ENCODE measurements at regions not wholly inside any gene's neighbourhood (a gene's known extent, or its start where the extent isn't known, plus 50 kb on each side); places are given as distances from the start of the nearest gene placed in this dataset.
A peak's percentile ranks its signal among the peaks of the same experiment; 100 is the strongest.

DNA sequence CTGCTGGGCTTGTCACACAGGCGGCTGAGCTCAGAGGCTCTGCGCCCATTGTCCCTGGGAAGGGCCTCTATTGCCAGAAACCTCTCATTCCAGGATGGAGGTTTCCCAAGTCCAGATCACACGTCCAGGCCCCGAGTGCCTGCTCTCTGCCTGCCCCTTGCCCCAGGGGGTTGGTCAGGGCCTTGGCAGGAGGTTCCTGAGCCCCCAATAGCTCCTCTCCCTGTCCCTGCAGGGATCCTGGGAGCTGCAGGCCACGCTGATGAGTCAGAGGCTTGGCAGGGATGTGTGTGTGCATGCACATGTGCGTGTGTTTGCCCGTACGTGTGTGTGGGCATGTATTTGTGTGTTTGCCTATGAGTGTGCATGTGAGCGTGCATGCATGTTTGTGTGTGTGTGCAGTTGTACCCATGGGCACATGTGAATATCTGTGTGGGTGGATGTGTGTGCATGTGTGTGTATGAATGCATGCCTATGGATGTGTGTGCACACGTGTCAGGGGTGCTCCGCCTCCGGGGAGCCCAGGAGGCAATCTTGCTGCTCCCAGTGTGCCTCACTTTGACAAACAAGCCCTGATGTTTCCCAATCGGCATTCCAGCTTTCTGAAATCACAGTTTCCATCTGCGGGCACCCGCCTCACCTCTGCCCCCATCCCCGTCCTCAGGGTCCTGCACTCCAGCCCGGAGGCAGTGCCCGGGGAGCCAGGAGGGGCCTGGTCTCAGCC lies 98.4 kb upstream of the GSE1 start:
- intact Hi-C loops (cut with micrococcal nuclease; ENCODE audit: unreplicated experiment) = no loop called here
- TF ChIP-seq POLR2AphosphoS5 (IDR thresholded peaks at IDR 0.05; ENCODE audit: low read depth, low read length) = 0 out of 2 replicates have a peak, but pooled peaks have one; percentile 33
- 0 out of 2 replicates have a peak, but pooled peaks have one; percentile 48 for TF ChIP-seq TCF7L2 (IDR thresholded peaks at IDR 0.05; ENCODE audit: low read depth, low read length)
- TF ChIP-seq, protein P1, sequence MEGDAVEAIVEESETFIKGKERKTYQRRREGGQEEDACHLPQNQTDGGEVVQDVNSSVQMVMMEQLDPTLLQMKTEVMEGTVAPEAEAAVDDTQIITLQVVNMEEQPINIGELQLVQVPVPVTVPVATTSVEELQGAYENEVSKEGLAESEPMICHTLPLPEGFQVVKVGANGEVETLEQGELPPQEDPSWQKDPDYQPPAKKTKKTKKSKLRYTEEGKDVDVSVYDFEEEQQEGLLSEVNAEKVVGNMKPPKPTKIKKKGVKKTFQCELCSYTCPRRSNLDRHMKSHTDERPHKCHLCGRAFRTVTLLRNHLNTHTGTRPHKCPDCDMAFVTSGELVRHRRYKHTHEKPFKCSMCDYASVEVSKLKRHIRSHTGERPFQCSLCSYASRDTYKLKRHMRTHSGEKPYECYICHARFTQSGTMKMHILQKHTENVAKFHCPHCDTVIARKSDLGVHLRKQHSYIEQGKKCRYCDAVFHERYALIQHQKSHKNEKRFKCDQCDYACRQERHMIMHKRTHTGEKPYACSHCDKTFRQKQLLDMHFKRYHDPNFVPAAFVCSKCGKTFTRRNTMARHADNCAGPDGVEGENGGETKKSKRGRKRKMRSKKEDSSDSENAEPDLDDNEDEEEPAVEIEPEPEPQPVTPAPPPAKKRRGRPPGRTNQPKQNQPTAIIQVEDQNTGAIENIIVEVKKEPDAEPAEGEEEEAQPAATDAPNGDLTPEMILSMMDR (IDR thresholded peaks at IDR 0.05) = no peak
- peak; percentile 28 for DNase-seq (ENCODE audit: low read depth, low spot score)
- peak; percentile 78 for ATAC-seq
- Histone ChIP-seq H3K36me3 (ENCODE audit: control insufficient read depth, insufficient read depth, low read length) (no peaks in the 10 kb centered on the region), H3K27me3 (ENCODE audit: control insufficient read depth, insufficient read depth, low read length) (no peaks in the 10 kb centered on the region), H3K9me3 (ENCODE audit: control insufficient read depth, insufficient read depth, low read depth, low read length) (no peaks in the 10 kb centered on the region), H3K4me1 (ENCODE audit: control insufficient read depth, insufficient read depth, low read length) (peaks cover 34% of the 10 kb centered on the region), H3K4me3 (ENCODE audit: low read depth in 2 of 2, low read length in 2 of 2) (no peak overlapping the region; a peak in 1 of 4 replicates), H3K27ac (ENCODE audit: low read length) (peak overlapping the region; percentile 78)
- BruUV-seq (replicated peaks) = no TSS peak
- CTCF ChIA-PET = no interaction called here
- in situ Hi-C loops (cut with HindIII; ENCODE audit: low pct_unique_long_range_greater_than_20kb, low sequenced_read_pairs) = no loop called here
- POLR2A ChIA-PET = interaction anchor here (0.6 to 0.7 kb wide), 4 partner anchors 30 to 341 kb away, joined by 3 to 10 read pairs (median 6); no protein-coding TSS in a partner anchor

DNA sequence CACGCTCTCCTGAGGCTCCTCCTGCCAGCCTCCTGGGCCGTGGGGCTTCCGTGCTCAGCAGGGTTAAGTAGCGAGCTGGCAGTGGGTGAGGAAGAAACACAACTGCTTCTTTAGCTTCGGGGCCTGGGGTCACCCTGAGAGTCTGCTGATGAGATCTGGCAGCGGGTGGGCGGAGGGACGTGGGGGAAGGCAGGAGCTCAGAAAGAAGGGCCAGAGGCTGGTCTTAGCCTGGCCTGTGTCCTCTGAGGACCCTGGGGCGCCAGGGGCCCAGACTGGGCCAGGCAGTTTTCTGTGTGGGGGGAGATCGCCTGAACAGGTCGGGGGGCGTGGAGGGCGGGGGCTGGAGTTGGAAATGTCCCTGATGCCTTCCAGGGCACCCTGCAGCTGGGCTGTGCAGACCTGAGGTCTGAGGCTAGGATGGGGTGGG lies 97.8 kb upstream of the GSE1 start:
- Histone ChIP-seq H3K9me3 (ENCODE audit: control insufficient read depth, insufficient read depth, low read depth, low read length) (no peaks in the 10 kb centered on the region), H3K4me3 (ENCODE audit: low read depth in 2 of 2, low read length in 2 of 2) (no peak overlapping the region), H3K4me1 (ENCODE audit: control insufficient read depth, insufficient read depth, low read length) (peaks cover 34% of the 10 kb centered on the region), H3K27ac (ENCODE audit: low read length) (peak overlapping the region; percentile 78), H3K27me3 (ENCODE audit: control insufficient read depth, insufficient read depth, low read length) (no peaks in the 10 kb centered on the region), H3K36me3 (ENCODE audit: control insufficient read depth, insufficient read depth, low read length) (no peaks in the 10 kb centered on the region)
- in situ Hi-C loops (cut with HindIII; ENCODE audit: low pct_unique_long_range_greater_than_20kb, low sequenced_read_pairs) (no loop called here), intact Hi-C loops (cut with micrococcal nuclease; ENCODE audit: unreplicated experiment) (no loop called here)
- ChIA-PET POLR2A (interaction anchor here (0.6 kb wide), 3 partner anchors 37 to 341 kb away, joined by 3 to 10 read pairs (median 6); no protein-coding TSS in a partner anchor), CTCF (no interaction called here)
- BruUV-seq (replicated peaks) = no TSS peak
- DNase-seq (ENCODE audit: low read depth, low spot score) (no peak), ATAC-seq (no peak; the same call in 1 of the 2 replicates)
- TF ChIP-seq, protein P1 (IDR thresholded peaks at IDR 0.05) = no peak
- TF ChIP-seq TCF7L2 (IDR thresholded peaks at IDR 0.05; ENCODE audit: low read depth, low read length) = no peak
- no peak for TF ChIP-seq SIN3A (IDR thresholded peaks at IDR 0.05; ENCODE audit: borderline replicate concordance, insufficient read depth, low read depth, low read length)
- TF ChIP-seq, protein P2, sequence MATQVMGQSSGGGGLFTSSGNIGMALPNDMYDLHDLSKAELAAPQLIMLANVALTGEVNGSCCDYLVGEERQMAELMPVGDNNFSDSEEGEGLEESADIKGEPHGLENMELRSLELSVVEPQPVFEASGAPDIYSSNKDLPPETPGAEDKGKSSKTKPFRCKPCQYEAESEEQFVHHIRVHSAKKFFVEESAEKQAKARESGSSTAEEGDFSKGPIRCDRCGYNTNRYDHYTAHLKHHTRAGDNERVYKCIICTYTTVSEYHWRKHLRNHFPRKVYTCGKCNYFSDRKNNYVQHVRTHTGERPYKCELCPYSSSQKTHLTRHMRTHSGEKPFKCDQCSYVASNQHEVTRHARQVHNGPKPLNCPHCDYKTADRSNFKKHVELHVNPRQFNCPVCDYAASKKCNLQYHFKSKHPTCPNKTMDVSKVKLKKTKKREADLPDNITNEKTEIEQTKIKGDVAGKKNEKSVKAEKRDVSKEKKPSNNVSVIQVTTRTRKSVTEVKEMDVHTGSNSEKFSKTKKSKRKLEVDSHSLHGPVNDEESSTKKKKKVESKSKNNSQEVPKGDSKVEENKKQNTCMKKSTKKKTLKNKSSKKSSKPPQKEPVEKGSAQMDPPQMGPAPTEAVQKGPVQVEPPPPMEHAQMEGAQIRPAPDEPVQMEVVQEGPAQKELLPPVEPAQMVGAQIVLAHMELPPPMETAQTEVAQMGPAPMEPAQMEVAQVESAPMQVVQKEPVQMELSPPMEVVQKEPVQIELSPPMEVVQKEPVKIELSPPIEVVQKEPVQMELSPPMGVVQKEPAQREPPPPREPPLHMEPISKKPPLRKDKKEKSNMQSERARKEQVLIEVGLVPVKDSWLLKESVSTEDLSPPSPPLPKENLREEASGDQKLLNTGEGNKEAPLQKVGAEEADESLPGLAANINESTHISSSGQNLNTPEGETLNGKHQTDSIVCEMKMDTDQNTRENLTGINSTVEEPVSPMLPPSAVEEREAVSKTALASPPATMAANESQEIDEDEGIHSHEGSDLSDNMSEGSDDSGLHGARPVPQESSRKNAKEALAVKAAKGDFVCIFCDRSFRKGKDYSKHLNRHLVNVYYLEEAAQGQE (IDR thresholded peaks at IDR 0.05; ENCODE audit: insufficient read depth in 1 of 2, low read depth in 2 of 2, low read length in 1 of 2) = no peak
- TF ChIP-seq POLR2AphosphoS5 (IDR thresholded peaks at IDR 0.05; ENCODE audit: low read depth, low read length) = no peak
